HG03460 (cell line): ENCODE measurements at regions not wholly inside any gene's neighbourhood (a gene's known extent, or its start where the extent isn't known, plus 50 kb on each side); places are given as distances from the start of the nearest gene placed in this dataset.
"Not testable (repeated sequence)": the region's sequence is repeated elsewhere in the genome, so short reads cannot be mapped to it uniquely, and the experiment has no call there.

Experiments used
- ATAC-seq: cut with Tn5 transposase; IDR thresholded peaks from one replicate; pipeline ENCODE4 v1.9.1; 2021; ENCODE audit not compliant: unreplicated experiment

- no peak for ATAC-seq
Observed at GRCh38 chr10:33913194-33913593, 578.7 kb upstream of the NRP1 start.

- not testable (repeated sequence) for ATAC-seq
Observed at GRCh38 chr10:33909476-33909875, 575.0 kb upstream of the NRP1 start.

DNA sequence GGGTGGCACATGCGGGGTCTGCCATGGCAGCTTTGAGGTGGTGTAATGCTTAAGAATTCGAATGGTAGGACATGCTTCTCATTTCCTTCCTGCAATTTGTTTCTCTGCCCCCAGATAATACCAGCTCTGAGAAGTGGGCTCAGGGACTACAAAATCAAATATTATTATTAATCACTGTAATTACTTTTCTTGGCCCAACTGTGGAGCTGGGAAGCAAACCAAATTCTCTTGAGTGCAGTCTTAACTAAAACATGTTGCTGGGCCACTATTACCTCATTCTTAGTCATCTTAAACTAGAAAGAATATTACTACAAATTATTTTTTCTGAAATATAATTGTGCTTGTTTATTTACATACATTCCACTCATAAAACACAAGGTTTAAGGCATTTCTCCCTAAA, 566.7 kb upstream of the NRP1 start:
- ATAC-seq = no peak

DNA sequence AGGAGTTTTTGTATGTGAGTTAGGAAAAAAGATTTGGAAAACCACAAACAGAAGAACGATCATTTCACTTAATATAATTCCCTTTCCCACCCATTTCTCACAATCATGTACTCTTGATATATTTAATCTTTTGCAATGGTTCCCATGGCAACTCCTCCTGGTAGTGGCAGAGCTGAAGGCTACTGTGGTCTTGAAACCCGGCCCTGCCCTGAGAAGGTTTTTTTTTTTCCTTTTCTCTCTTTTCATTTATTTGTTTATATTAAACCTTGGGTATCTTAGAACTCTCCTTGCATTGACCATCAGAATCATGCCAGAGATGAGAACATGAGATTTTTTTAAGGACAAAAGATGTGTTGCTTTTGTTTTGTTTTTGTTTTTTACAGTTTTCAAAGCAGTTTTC, 566.1 kb upstream of the NRP1 start:
- ATAC-seq = no peak

- no peak for ATAC-seq
Observed at GRCh38 chr10:33899578-33900531, 565.4 kb upstream of the NRP1 start.

- ATAC-seq = no peak
Observed at GRCh38 chr10:33897291-33897752, 562.9 kb upstream of the NRP1 start.

- ATAC-seq = no peak
Observed at GRCh38 chr10:33893506-33893905, 559.0 kb upstream of the NRP1 start.

DNA sequence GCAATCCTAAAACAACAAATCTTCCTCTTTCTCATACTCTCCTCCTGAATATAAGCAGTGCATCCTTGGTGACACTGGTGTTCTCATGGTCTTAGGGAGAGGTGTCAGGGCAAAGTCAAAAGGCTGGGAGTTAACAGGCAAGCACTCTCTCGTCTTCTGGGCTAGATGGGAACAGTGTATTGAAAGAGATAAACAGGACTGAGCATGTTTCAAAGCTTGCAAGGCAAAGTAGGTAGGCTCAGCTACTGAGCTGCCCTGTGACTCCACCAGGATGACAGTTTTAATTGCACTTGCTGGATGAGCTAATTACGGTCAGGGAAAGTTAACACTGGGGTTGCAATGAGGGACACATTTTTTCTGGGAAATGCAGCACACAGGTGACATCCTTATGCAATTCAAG, 554.9 kb upstream of the NRP1 start:
- no peak for ATAC-seq

DNA sequence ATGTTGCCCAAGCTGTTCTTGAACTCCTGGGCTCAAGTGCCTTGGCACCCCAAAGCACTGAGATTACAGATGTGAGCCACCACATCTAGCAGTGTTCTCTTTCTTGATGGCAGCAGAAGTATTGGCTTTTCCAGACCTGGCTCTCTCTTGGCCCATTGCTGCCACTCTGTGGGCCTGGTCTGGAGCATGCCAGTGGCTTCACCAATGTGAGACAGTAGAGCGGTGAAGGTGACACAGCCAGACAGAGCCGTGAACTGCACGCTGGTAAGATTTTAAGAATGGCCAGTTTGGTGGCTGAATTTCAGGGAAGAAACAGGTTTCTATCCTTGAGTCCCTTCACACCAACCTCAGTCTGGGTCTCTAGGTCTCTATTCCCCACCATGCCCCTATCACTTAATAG, 552.7 kb upstream of the NRP1 start:
- ATAC-seq = no peak

DNA sequence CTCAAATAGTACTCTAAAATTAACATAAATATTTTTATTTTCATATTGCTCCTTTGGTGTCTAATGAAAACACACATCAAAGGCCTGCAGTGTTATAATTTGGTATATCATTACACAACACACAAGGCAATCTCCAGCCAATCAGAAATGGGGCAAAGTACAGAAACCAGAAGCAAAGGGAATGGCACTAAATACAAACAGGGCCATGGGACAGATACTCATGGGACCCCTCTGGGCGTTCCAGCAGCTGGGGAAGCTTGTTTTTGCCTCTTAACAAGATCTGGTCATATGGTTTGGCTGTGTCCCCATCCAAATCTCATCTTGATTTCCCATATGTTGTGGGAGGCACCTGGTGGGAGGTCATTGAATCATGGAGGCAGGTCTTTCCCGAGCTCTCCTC, 551.8 kb upstream of the NRP1 start:
- no peak for ATAC-seq

- no peak for ATAC-seq
Observed at GRCh38 chr10:33884604-33885003, 550.1 kb upstream of the NRP1 start.

DNA sequence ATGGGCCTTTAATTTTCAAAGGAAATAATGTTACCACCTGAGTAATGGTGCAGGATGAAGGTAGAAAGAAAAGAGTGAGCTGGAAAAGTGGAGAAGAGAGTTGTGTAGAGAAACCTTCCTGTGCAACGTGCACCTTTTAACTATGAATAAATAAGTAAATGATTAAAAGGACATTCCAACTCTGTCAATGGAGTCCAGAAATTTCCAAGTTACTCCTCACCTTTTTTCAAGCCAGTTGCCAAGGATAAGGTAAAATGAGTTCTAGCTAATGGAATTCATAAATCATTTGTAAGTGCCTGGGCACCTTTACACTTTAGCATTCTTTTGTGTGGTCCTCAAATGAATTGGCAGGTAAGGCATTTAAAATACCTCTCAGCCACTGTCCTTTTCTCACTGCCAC, 549.4 kb upstream of the NRP1 start:
- ATAC-seq = no peak

DNA sequence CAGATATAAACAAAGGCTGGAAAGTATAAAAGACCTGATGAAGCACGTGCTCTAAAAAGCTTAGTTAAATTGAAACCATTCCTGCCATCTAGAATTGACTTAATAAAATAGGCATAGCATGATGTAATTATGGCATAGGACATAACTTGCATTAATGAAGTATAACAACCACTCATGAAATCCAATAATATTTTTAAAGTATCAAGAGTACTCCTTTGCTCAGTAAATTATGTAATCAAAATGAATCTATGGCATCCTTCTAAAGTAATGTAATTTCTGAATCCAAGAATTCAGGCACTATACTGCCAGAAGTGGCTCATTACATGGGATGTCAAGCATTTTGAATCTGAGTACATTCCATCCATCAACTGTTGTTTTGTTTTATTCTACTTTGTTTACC, 548.5 kb upstream of the NRP1 start:
- no peak for ATAC-seq

- ATAC-seq = no peak
Observed at GRCh38 chr10:33880291-33880690, 545.8 kb upstream of the NRP1 start.

DNA sequence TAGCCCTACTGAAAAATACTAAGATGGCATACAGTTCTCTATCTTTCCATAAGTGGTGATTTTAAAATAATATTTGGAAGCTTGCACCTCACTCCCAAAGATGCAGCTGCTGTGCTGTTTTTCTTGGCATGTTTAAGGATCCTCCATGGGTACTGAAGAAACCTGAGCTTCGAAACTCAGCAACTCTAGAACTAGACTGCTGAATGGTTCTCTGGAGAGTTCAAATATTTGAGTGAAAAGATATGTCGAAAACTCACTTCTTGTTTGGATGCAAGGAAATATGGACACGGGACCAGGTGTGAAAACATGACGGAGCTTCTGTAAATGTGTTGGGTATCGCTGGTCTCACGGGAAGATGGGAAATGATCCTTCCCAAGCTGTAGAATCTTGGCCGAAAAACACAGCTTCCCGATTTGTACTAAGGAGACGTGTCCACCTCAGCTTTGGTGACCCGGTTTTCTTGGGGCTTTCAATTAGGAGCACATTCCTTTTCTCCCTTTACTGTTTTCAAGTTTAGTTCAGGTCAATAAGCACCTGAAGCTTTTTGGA, 543.8 kb upstream of the NRP1 start:
- ATAC-seq = no peak

DNA sequence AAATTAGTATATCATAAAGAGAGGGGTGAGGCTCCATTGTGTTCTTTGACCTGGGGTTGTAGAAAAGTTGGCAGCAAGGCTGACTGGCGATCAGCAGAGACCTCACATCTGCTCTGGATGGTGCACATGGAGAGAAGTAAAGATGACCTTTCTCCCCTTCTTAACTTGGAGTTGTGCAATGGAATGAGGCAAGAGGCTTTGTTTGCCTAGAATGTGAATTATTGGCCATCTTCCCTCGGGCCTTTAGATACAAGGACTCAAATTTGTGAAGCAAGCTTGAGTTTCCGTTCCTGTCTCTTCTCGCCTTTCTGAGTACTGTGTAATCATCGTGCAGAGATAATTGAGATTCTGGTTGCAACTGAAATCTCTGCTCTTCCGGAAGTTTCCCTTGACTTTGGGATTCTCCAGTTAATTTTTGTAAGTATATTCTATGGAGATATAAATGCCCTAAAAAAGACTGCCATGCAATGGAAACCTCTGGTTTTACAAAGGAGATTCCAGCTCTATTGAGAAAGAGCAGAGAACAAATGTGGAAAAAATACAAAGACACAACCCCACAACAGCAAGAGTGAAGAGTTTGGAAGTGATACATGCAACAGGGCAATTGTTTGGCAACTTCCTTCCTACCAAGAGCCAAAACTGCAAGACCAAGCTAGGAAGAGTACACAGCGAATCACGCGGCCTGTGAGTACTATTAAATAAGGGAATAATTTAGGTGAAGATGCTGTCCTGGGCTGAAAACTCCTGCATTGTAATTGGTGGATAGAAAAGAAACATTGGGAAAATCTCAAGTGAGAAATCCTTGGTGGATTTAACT, 542.3 kb upstream of the NRP1 start:
- ATAC-seq = no peak

GRCh38 chr10:33875924-33876583, 541.6 kb upstream of the NRP1 start:
- ATAC-seq = no peak

DNA sequence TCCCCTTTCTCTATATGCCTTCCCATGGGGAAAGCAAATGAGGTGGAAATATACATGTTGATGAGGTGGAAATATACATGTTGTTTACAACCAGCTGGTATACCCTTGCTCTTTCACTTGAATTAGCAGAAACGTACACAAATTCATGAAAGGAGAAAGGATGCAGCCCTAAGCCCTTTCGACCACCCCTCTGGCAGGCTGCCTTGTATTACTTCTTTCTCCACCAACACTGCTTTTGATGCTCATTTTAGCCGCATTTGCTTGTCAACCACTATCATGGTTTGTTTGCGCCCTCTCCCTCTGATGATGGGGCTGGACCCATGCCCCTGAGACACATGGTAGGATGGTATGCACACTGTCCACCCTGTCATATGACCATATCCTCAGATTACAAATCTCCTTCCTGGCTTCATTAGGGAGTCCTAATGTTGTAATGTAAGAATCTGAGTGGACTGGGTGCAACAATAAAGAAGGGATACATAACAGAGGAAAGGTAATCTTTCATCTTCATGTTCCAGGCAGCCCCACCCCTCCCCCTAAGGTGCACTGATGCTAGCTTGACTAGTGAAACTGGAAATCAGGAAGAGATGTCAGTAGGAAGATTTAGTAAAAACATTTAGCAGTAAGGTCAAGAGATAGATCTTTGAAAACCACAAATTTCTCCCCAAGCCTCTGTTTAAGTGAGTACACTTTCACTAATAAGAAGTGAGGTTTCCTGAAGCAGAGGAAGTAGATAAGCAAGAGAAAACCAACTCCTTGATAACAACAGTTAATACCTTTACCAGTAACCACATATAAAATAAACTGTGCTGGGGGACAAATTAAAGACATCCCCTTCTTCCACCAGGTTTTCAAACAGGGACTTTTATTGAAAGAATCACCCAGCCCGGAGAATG, 536.8 kb upstream of the NRP1 start:
- no peak for ATAC-seq

- no peak for ATAC-seq
Observed at GRCh38 chr10:33869481-33869880, 535.0 kb upstream of the NRP1 start.

DNA sequence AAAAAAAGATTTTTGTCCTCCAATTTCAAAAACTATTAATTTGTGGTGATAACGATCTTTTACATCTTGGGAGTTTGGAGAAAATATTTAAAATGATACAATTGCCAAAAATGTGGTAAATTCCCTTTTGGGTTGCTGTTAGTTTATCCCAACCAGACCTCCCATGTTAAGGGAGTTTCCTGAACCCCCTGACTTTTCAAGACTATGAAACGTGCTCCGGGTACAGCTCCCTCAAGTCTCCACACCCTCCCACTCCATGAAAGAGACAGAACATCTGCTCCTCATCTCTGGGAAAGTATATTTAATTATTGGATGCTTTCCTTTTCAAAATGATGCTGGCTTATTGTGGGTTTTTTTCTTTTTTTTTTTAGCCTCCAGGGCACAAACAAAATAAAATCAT, 534.6 kb upstream of the NRP1 start:
- ATAC-seq = no peak
